Right renal pelvis (tissue), 4 donors: ENCODE measurements at regions not wholly inside any gene's neighbourhood (a gene's known extent, or its start where the extent isn't known, plus 50 kb on each side); places are given as distances from the start of the nearest gene placed in this dataset.
A peak's percentile ranks its signal among the peaks of the same experiment; 100 is the strongest.

Experiments
- DNase-seq, 4 donors: peaks; one replicate each; pipeline ENCODE4 v3.0.0-alpha.2; 2013; ENCODE audit warnings: low read depth in 4 of 4, low spot score in 3 of 4, missing footprints in 1 of 4

DNA sequence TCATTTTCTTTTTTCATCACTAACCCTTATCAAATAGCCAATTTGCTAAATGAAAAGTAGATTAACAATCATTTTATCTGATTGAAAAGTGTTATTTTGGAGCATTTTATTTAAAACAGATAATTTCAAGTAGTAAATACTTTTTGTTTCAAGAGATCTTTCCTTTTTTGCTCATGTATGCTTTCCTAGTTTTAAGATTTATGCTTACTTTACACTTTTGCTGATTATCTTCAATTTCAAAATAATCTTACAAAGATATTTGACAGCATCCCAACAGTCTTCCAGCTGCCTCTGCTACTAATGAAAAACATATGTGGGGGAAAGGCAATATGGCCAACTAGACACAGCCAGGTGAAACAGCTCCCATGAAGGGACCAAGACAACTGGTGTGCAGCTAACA lies 1027.3 kb upstream of the CDH9 start:
- no peak for DNase-seq

DNA sequence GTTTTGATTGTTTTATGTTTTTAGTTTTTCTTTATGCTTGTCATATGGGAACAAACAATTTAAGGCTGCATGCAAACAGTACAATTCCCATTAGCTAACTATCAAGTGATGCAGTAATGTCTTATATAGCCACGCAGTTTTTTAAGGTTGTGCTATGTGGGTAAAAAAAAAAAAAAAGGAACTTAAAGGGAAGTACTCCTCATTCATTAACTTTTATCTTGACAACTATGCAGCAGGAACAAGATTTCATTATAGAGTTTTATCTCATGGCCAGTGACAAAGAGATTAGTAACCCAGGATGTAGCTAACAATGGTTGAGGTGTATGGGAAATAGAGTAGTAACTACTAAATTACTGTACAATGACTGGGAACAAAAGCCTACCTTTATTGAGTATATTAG lies 1008.2 kb upstream of the CDH9 start:
- no peak for DNase-seq

DNA sequence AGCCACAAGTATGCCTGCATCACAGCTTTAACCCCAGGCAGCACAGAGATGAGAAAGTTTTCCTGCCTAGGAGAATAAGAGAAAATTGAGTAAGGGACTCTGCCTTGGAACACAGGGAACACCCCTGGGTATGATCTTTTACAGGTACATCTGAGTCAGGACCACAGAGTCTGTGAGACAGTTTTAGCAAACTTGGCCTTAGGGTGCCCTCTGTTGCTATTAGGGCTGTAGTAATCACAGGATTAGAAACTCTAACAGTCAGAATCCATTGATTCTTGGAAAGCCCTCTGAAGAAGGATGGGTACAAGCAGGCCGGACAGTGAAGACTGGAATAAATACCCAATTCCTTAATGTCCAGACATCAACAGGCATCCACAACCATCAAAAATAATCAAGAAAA lies 989.5 kb upstream of the CDH9 start:
- DNase-seq, result no peak

DNA sequence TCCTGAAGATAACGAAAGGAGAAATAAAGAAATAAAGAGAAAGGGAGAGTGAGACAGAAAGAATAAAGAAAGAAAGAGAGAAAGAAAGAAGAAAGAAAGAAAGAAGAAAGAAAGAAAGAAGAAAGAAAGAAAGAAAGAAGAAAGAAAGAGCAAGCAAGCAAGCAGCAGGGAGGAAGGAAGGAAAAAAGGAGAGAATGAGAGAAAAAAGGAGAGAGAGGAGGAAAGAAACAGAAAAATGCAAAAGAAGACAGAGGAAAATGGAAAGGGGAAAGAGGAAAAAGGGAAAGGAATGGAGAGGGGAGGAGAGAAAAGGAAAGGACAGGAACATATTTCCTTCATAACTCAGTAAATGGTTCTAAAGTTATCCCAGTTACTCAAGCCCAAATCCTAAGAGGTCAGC lies 978.8 kb upstream of the CDH9 start:
- no peak for DNase-seq

DNA sequence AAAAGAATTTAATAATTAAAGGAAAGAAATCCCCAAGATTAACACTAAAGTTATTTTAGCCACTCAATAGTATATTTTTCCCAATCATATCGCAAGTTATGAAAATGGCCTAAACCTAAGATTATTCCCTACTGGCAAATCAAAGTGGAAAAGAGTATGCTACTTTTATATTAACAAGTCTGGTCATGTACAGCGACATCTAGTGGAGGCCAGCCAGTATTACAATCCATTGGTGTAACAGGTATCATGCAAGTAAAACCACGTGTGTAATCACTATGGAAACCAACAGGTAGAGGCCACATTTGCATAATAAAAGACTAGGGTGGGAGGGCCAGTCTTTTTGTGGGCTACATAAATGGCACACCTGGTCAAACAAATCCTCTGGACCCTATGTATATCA lies 976.4 kb upstream of the CDH9 start:
- DNase-seq, result no peak

DNA sequence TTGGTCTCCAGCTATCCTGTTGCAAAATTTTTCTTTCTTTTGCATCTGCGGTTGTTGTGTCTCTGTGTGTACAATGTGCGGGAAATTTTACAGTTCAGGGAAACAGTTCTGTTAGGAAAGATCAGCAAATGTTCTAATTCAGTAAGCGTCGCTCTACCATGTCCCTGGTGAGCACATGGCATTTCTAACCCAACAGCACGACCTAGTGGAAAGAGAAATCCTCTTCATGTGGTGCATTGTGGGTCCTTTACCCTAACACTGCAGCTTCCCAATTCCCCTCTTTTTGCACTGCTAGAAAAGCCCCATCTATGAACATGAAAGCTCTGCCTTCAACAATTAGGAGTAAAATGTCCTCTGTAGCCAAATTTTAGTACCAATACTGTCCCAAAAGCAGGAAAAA lies 974.2 kb upstream of the CDH9 start:
- no peak for DNase-seq

DNA sequence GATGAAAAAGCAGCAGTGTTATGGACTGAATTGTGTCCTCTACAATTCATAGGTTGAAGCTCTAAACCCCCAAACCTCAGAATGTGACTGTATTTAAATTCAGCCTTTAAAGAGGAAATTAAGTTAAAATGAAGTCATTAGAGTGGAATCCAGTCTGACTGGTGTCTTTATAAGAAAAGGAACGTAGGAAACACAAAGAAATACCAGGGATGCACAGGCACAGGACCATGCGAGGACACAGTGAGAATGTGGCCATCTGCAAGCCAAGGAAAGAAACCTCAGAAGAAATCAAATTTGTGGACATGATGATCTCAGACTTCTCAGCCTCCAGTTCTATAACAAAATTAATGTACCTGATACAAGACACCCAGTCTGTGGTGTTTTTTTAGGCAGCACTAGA lies 971.2 kb upstream of the CDH9 start:
- no peak for DNase-seq

DNA sequence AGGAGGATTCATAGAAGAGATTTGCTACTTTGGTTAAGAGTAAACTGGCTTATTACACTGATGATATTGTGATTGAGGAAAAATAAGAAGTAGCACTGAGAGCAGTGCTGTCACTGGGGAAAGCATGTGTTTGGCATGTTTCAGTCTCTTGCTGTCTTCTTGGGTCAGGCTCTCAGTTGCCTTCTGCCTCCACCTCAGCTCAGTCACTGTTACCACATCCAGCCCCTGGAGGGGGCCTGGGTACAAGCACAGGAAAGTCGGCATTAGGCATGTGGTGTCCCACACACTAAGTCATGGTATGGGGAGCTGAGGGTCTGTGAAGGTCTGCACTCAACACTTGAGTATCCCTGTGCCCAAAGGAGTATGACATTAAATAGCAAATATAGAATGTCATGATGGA lies 958.3 kb upstream of the CDH9 start:
- no peak for DNase-seq

DNA sequence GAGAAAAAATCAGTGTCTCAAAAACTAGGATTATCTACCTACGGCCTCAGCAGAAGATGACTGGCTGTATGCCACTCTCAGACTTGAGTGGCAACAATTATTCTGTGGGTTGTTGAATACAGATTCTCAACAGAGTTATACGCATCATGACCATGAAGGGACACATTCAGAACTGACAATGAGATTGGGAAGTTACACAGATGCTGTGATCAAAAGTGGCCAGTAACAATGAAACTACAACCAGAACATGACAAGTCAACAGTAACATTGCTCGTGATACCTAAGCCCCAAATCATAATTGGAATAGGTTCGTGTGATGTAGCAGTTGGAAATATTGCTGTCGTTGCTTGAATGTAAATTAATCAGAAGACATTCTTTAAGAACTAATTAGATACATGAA lies 957.5 kb upstream of the CDH9 start:
- DNase-seq, result no peak

DNA sequence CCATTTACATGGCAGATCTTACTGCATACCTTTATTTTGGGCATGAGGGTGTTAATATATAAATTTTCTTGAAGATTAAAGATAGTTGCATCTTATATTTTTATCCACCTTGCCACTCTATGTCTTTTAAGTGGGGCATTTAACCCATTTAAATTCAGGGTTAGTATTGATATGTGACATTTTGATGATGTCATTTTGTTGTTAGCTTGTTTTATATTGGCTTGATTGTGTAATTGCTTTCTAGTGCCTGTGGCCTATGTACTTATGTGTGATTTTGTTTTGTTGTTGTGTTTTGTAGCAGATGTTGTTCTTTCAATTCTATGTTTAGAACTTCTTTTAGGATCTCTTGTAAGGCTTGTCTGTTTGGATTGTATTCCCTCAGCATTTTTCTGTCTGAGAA lies 939.9 kb upstream of the CDH9 start:
- DNase-seq, result no peak

DNA sequence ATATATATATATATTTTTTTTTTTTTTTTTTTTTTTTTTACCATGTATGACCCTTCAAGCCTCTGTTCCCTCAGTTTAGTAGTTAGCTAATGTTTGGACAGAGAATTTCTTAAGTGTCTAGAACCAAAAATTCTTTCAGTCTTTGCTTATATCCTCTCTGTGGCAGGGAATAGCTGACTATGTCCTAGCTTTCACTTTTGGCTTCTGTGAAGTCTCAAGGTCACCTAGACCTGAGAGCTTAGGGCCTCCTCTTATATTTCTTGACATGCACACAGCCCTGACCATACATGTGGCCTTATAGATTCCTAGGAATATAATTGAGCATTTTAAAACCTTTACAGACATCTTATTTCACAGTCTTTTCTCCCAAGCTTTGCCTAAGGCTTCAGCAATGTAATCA lies 930.8 kb upstream of the CDH9 start:
- no peak for DNase-seq

DNA sequence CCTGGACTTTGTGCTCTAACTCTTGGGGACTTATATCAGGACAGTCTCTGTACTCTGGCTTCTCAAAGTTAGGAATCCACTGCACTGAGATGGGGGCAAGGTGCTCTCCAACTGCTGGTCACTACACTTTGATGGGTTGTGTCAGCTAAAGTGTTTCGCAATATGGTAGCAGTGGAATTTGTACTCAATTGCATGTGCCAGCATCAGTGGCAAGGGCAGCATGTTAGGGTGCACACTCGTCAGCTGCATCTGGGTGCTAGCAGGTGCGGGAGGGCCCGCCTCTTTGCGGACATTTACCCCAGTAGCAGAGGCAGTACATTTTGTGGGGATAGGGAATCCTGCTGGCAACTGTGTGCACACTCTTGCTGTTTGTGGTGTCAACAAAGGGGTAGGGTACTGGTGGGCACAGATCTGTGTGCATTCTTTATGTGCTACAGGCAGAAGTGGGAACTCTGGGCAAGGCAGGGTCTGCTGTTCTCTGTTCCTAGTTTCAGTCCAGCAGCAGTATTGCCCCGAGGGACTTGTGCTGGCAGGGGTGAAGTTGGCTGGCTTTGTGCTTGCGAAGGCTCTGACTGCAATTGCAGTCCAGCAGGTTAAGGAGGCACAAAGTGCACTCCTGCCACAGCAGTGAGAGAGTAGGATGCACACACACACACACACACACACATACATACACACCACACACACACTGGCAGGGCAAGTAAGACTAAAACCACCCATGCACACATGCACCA lies 924.8 kb upstream of the CDH9 start:
- no peak for DNase-seq

DNA sequence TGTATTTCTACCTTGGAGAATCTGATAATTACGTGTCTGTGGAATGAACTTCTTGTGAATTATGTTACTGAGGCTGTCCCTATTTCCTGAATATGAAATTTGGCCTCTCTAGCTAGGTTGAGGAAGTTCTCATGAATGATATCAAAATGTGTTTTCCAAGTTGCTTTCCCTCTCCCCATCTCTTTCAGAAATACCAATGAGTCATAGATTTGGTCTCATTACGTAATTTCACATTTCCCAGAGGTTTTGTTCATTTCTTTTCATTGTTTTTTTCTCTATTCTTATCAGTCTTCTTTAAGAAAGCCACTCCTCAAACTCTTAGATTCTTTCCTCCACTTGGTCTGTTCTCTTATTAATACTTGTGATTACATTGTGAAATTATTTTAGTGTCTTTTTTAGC lies 923.8 kb upstream of the CDH9 start:
- DNase-seq, result no peak

DNA sequence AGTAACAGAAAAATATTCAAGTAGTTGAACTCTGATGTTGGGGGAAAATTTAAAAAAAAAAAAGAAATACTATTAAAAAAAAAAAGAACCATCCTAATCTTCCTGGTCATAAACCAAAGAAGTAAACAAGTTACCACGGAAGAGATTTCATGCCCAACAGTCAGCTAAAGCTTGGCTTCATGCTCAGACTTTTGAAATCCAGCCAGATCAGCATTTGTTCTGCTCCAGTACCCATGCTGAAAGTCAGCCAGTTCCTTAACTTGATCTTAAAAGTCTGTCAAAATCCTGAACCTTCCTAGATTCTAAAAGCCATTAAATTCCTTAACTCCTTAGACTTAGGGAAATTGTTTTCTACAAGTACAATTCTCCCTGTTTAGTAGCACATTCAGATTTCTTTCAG lies 908.7 kb upstream of the CDH9 start:
- peak in 3 of 4 donors; percentile 23 to 48 (median 39) for DNase-seq

DNA sequence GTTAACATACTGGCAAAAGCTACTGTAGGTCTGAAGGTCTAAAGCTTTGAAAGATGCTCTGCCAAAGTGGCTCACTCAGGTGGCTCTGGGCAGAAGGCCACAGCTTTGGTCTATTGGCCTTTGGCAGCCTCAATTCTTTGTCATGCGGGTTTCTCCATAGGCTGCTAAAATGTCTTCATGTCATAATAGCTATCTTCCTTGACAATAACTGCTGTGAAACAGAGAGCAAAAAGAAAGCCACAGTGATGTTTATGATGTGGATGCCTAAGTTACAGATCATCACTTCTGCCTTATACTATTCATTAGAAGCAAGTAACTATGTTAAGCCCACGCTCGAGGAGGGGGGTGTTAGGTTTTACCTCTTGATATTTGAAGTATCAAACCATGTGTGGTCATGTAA lies 906.1 kb upstream of the CDH9 start:
- no peak for DNase-seq

DNA sequence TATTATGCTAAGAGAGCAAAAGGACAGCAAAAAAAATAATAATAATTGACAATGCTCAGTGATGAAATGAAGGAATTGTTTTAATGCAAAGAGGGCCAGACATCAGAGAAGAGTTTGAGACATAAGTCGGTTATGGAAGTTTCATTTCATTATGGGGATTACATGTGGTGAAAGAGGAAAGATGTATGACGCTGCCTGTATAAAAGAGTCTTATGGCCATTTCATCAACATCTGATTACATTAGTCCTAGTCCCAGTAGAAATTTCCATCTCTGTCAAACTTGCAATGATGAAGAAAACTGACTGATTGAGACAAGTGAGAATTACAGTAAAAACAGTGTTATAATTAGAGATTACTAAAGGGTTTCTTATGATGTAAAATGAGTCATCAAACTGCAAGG lies 900.6 kb upstream of the CDH9 start:
- DNase-seq, result no peak

DNA sequence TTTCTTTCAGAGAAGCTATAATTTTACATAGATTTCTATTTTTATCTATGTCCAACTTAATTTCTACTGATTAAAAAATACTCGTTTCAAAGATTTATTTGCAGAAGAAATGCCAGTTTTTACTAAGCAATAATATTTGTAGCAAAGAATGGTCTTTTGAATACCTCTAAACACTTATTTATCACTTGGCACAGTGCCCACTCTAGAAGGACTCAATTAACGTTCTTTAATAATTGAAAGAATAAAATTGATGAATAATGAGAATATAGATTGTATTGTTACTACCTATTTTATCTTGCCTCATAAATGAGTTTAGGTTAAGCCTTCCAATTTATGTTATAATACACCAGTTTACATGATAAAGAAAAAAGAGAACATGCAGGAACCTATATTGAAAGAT lies 889.7 kb upstream of the CDH9 start:
- DNase-seq, result no peak

DNA sequence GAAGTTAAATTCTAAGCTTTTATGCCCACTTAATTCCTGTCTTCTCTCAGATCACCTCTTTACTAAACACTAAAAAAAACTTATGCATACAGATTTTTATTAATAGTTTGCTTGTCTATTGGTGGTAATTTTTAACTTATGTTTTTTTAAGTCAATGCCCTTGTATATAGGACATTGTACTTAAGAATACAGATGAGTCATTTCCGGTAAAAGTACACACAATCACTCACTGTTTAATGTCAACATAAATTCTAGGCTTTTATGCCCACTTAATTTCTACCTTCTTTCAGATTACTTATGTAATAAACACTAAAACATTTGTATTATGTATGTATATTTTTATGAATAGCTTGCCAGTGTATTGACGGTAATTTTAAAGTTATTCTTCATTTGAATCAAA lies 872.8 kb upstream of the CDH9 start:
- no peak for DNase-seq

DNA sequence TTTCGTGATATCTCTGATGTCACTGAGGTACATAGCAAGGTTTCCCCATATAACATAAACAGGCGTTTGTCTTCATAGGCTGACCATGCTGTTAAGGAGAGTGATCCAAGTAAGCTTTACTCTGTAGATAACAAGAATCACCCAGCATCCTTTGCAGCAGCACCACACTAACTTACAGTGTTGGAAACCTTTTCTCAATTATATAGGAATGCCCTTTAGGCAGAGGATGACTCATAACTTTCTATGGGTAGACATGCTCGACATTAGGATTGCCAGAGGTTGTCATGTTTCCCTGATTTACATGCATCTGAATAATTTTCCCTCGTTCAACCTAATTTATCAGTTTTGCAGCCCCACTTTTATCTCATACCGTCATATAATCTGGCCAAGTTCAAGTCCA lies 870.0 kb upstream of the CDH9 start:
- DNase-seq, result no peak

DNA sequence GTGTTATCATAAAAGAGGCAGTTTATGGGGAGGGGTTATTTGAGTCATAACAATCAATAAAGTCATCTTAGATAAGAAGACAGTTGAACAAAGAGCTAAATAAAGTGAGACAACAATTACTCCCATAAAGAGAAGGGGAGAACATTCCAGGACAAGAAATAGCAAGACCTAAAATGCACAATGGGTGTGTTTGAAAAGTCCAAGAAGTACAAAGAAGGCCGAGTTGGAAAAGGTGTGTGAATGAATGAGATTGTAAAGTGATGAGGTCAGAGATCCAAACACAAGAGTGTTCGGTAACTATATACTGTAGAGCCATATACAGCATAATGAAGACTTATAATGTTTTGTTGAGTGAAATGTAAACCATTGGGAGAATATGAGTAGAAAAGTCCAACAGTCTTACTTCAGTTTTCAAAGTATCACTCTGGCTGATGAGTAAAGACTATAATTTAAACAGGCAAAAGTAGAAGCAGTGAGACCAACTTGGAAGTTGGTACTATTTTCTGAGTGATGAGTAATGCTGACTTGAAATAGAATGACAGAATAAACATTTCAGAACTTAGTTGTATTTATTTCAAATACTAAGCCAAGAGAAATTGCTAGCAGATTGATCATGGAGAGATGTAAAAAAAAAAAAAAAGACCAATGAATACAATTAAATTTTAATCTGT lies 868.7 kb upstream of the CDH9 start:
- DNase-seq, result no peak

DNA sequence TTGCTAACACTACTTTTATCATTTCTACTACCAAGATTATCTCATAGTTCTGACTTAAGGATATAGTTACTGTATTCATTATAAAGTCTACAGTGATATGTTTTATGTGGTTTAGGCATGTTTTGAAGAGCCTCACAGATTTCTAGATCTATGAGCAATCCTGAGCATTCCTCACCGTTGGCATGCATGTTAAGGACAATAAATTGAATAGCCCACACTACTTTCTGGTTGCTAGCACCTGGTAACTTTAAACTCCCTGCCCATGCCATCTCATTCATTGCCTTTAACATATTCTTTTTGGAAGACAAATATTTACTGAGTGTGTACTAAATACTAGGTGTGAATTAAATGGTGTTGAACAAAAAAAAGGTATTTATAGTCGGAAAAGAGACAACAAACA lies 868.1 kb upstream of the CDH9 start:
- DNase-seq, result no peak

DNA sequence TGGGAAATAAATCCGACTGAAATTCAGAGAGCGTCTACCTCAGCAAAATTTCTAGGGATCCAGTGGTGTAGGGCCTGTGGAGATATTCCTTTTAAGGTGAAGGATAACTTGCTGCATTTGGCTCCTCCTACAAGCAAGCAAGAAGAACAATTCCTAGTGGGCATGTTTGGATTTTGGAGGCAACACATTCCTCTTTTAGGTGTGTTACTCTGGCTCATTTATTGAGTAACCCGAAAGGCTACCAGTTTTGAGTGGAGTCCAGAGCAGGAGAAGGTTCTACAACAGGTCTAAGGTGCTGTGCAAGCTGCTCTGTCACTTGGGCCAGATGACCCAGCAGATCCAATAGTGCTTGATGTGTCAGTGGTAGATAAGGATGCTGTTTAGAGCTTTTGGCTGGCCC lies 862.4 kb upstream of the CDH9 start:
- no peak for DNase-seq

DNA sequence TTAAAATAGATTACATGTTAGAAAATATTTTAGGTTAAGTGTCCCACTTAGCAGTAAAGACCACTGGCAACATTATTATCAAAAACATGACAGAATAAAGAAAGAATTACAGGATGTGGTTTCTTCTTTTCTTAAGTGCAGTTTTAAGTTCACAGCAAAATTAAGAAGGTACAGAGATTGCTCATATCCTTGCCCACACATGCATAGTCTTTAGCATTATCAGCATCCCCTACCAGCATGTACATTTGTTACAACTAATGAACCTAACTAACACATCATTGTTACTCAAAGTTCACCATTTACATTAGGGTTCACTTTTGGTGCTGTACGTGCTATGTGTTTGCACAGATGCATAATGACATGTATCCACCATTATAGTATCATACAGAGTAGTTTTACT lies 837.7 kb upstream of the CDH9 start:
- DNase-seq, result no peak
